NOMO-1 treated with dmso at 0.1 percent for 144 hours (cell line): ENCODE measurements at regions not wholly inside any gene's neighbourhood (a gene's known extent, or its start where the extent isn't known, plus 50 kb on each side); places are given as distances from the start of the nearest gene placed in this dataset.

ENCODE experiments used
- DNase-seq: peaks from one replicate; lab custom pipeline; 2025; ENCODE audit not compliant: unreplicated experiment; lab: John Stamatoyannopoulos, UW

DNA sequence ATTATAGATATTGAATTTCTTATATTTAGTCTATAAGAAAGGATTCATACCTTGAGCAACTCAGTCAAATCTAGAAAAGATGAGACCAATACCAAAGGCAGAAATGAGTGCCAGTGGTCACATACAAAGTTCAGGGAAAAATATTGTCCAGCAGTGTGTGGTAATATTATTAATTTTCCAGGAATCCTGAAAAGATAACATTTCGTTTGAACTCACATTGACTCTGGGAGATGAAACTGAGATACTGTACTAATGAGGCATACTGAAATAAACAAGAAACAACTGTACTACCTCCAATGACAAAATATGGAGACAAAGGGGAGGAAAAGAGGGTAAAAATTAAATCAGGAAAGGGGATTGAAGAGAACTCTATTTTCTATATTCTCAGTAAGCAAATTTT lies 212.4 kb downstream of the TRAM1L1 start:
- no peak for DNase-seq

GRCh38 chr4:116872308-116872707 lies 213.1 kb downstream of the TRAM1L1 start:
- no peak for DNase-seq

GRCh38 chr4:116870686-116871085 lies 214.7 kb downstream of the TRAM1L1 start:
- no peak for DNase-seq

- no peak for DNase-seq
Measured at GRCh38 chr4:116866106-116866505, 219.3 kb downstream of the TRAM1L1 start.

- no peak for DNase-seq
Measured at GRCh38 chr4:116862592-116862991, 222.8 kb downstream of the TRAM1L1 start.

DNA sequence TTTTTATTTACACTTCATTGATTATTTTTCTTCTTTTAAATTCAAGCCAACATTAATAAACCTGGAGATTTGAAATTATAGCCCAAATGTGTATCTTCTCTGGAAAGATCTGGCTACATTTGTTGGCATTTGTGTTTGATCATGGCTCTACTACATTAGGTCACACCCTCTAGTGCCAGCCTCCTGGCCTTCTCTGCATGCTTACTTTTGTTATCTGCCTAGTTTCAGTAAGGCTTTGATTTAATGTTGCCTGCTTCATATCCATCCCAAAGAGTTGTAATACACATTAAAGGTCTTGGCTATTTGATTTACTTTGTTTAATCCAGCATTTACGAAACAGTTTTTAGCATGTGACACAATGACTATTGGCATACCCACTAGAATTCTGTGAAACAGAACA lies 224.5 kb downstream of the TRAM1L1 start:
- DNase-seq = no peak

DNA sequence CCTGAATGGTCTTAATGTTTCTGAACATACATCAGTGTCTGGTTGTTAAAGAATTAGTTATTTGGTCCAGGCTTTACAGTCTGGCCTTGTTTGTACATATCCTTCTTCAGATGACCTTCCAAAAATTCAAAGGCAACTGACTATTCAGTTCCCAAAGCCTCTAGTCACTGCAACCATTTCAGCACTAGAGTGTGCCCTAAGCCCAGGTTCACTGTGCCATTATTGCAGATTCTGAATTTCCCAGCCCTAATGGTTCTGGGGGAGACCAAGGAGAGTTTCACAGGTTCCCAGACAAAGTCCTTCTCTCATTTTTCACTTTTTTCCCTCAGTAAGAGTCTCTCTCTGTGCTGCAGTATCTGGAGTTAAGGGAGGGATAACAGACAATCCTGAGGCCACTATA lies 235.8 kb downstream of the TRAM1L1 start:
- no peak for DNase-seq

DNA sequence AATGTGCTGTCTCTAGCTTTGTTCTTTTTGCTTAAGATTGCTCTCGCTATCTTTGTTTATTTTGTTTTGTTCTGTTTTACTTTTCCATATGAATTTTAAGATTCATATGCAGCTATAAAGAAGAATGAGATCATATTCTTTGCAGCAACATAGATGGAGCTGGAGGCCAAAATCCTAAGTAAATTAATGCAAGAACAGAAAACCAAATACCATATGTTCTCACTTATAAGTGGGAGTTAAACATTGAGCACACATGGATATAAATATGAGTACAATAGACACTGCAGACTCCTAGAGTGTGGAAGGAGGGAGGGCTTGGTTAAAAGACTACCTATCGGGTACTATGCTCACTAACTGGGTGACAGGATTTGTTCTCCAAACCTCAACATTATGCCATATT lies 237.8 kb downstream of the TRAM1L1 start:
- no peak for DNase-seq

- DNase-seq = no peak
Measured at GRCh38 chr4:116839826-116840225, 245.6 kb downstream of the TRAM1L1 start.

DNA sequence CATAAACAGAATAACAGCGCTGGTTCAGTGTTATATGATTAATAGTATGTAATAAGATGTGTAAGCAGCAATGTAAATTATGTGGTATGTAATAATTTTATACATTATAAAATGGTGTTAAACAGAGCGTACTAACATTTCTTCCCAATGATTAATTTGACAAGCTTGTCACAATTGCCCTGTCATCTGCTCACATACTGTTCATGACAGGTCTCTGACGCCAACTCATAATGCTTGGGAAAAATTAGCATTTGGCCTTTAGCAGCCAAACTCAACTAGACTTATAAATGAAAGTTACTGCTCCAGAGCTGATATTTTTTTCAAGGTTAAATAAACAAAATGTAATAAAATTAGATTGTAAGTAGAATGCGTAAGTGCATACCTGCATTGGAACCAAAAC lies 246.8 kb downstream of the TRAM1L1 start:
- DNase-seq = no peak

DNA sequence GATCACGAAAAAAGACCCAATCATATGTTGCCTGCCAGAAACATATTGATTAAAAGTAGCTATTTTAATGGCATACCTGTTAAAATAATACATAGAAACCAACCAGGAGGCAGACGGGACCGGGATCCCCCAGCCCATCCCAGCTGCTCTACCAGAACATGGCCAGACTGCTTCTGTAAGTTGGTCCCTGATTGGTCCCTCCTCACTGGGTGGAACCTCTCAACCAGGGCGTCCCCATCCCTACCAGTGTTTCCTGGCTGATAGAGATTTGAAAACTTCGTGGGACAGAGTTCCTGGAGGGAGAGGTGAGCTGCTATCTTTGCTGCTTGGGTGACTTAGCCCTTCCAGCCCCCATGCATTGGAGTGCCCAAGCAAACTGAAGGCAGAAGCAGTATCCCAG lies 256.2 kb downstream of the TRAM1L1 start:
- no peak for DNase-seq

- DNase-seq = no peak
Measured at GRCh38 chr4:116824172-116824571, 261.2 kb downstream of the TRAM1L1 start.

DNA sequence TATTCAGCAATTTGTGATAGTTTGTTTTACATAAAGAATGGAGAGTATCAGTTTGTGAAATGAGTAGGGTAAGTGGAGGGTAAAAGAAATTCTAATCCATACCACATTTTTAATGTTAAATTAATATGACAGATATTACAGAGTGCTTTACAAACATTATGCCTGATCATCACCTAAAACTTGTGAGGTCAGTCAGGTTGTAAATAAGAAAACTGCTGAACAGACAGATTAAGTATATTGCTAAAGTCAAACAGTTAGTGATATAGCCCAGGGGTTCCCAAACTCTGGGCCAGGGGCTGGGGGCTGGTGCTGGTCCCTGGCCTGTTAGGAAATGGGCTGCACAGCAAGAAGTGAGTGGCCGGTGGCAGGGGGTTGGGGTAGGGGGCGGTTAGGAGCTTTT lies 273.6 kb downstream of the TRAM1L1 start:
- DNase-seq = no peak

DNA sequence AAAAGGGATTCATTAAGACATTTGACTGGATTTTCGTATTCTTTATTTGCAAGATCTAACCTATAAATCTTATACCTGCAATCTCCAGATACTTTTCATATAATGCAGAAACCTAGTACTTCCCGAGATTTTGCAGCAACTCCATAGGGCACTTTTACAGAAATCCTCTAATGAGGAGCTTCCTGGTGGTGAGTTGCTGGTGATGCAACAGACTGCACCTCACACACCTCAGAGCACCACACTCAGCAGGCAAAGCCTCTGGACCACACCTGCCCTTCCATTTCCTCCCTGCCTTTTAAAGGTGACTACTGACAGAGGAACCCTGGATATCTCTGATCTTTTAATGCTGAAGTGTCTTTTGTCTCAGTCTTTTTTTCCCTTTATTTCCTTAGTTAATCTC lies 289.4 kb downstream of the TRAM1L1 start:
- DNase-seq = no peak

- DNase-seq = no peak
Measured at GRCh38 chr4:116788723-116789122, 296.7 kb downstream of the TRAM1L1 start.

DNA sequence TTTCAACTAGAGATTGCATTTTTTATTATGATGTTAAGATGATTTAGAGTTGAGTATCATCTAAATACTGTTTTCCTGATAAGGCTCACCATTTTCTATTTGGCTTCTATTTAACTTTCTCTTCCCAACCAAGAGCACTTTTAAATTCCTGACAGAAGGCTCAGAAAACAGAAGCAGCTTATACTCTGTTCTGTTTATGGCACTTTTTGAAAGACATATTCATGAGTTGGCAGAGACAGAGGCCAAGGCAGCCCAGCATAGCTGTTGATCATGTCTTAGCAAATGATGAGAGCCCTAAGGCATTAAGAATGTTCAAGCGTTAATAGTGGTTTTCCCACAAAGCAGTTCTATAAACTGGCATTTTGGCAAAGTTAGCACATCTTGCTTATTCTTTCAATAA lies 330.3 kb downstream of the TRAM1L1 start:
- DNase-seq = no peak

- no peak for DNase-seq
Measured at GRCh38 chr4:116752027-116752426, 333.3 kb downstream of the TRAM1L1 start.

- DNase-seq = no peak
Measured at GRCh38 chr4:116736756-116737155, 348.6 kb downstream of the TRAM1L1 start.

DNA sequence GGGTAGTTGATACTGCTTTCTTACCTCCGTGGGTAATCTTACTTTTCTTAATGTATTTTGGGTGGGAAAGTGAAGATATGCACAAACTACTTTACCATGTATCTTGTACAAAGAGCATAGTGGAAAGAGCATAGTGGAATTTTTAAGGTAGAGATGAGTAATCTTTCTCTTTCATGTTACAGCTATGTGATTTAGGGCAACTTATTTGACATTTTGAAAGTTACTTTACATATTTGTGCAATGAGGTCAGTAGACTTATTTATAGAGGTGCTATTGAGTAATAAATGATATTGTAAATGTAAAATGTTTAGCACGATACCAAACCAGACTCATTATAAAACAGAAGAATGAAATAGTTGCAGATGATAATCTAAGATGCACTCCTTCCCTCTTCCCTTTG lies 351.2 kb downstream of the TRAM1L1 start:
- DNase-seq = no peak

DNA sequence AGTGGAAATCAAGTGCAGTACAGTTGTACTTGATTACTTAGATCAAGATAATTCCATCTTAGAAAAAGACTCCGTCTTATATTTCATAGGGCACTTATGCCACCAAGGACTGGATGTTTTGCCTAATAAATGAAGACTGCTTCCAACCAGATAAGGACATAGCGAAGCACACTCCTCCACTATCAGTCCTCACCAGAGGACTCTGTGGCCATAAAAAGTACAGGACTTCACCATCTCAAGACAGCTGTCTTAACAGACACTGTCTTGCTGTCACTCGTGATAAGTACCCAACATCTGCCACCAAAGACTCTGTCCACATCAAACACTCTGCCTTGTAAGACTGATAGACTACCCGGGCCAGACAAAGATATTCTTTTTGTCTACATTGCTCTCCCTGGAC lies 352.0 kb downstream of the TRAM1L1 start:
- DNase-seq = no peak

GRCh38 chr4:116726523-116726922 lies 358.9 kb downstream of the TRAM1L1 start:
- no peak for DNase-seq

DNA sequence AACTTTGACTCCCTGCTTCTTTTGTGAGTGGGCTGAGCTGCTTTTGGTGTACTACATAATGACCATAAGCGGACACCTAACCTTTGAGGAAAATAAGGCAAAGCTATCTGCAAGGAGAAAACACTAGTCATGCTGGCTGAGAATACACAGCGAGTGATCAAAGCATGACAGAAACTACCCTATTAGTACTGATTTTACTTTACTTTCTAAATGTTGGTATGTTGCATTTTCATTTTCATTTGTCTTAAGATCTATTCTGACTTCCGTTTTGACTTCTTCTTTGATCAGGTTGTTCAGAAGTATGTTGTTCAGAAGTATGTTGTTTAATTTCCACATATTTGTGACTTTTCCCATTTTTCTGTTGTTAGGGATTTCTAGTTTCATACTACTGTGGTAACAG lies 361.1 kb downstream of the TRAM1L1 start:
- DNase-seq = no peak

GRCh38 chr4:116705466-116705865 lies 379.9 kb downstream of the TRAM1L1 start:
- no peak for DNase-seq

GRCh38 chr4:116702949-116703348 lies 382.4 kb downstream of the TRAM1L1 start:
- no peak for DNase-seq
